H9 (cell line): ENCODE measurements at regions not wholly inside any gene's neighbourhood (a gene's known extent, or its start where the extent isn't known, plus 50 kb on each side); places are given as distances from the start of the nearest gene placed in this dataset.

Experiments
- DNase-seq: peaks from one replicate; pipeline ENCODE4 v3.0.0-alpha.2; 2017
- H2AFZ ChIP-seq: one replicate; pipeline ENCODE4 v1.6.1; 2013; ENCODE audit warnings: mild to moderate bottlenecking, low read length, control low read depth, moderate library complexity
- H2AK5ac ChIP-seq: 2 replicates; pipeline ENCODE4 v1.6.1; 2013; ENCODE audit warnings: low read length, control low read depth, mixed read lengths; ENCODE audit not compliant: insufficient read length
- H2BK120ac ChIP-seq: one replicate; pipeline ENCODE4 v1.6.1; 2013; ENCODE audit warnings: low read depth, mild to moderate bottlenecking, low read length, control low read depth, inconsistent platforms; ENCODE audit not compliant: poor library complexity, severe bottlenecking
- H2BK12ac ChIP-seq: 2 replicates; pipeline ENCODE4 v1.6.1; 2013; ENCODE audit warnings: low read length, control low read depth, mixed read lengths, low read depth; ENCODE audit not compliant: insufficient read length
- H2BK15ac ChIP-seq: 2 replicates; pipeline ENCODE4 v1.6.1; 2013; ENCODE audit warnings: low read depth, low read length, control low read depth
- H2BK20ac ChIP-seq: one replicate; pipeline ENCODE4 v1.6.1; 2013; ENCODE audit warnings: low read depth, mild to moderate bottlenecking, low read length, control low read depth, inconsistent platforms; ENCODE audit not compliant: poor library complexity, severe bottlenecking
- H2BK5ac ChIP-seq: 2 replicates; pipeline ENCODE4 v1.6.1; 2013; ENCODE audit warnings: low read length, control low read depth, mixed read lengths; ENCODE audit not compliant: insufficient read length
- H3K14ac ChIP-seq: 2 replicates; pipeline ENCODE4 v1.6.1; 2013; ENCODE audit warnings: low read length, control low read depth; ENCODE audit not compliant: insufficient read depth
- H3K18ac ChIP-seq: 2 replicates; pipeline ENCODE4 v1.6.1; 2013; ENCODE audit warnings: low read depth, mild to moderate bottlenecking, mixed read lengths, low read length, control low read depth; ENCODE audit not compliant: insufficient read length
- H3K23ac ChIP-seq: 2 replicates; pipeline ENCODE4 v1.6.1; 2013; ENCODE audit warnings: low read length, control low read depth, mixed read lengths, low read depth; ENCODE audit not compliant: insufficient read length
- H3K23me2 ChIP-seq: 2 replicates; pipeline ENCODE4 v1.6.1; 2013; ENCODE audit warnings: low read depth, mild to moderate bottlenecking, mixed read lengths, low read length, control low read depth; ENCODE audit not compliant: insufficient read length, poor library complexity, severe bottlenecking
- H3K27ac ChIP-seq: 2 replicates; pipeline ENCODE4 v1.5.1; 2013; ENCODE audit warnings: low read length, control low read depth, mixed read lengths, low read depth; ENCODE audit not compliant: insufficient read length
- H3K27me3 ChIP-seq: 2 replicates; pipeline ENCODE4 v1.6.1; 2013; ENCODE audit warnings: low read length, control low read depth, inconsistent platforms; ENCODE audit not compliant: insufficient read depth
- H3K4ac ChIP-seq: 2 replicates; pipeline ENCODE4 v1.6.1; 2013; ENCODE audit warnings: low read depth, mild to moderate bottlenecking, control low read depth, inconsistent platforms, low read length, moderate library complexity
- H3K4me1 ChIP-seq: 2 replicates; pipeline ENCODE4 v1.6.1; 2013; ENCODE audit warnings: low read length, control low read depth, inconsistent platforms; ENCODE audit not compliant: insufficient read depth
- H3K4me2 ChIP-seq: 2 replicates; pipeline ENCODE4 v1.6.1; 2013; ENCODE audit warnings: low read length, control low read depth, mixed read lengths; ENCODE audit not compliant: insufficient read length, insufficient read depth
- H3K56ac ChIP-seq: 2 replicates; pipeline ENCODE4 v1.6.1; 2013; ENCODE audit warnings: low read depth, mild to moderate bottlenecking, mixed read lengths, low read length, control low read depth; ENCODE audit not compliant: insufficient read length
- H3K79me1 ChIP-seq: 2 replicates; pipeline ENCODE4 v1.6.1; 2013; ENCODE audit warnings: low read depth, mild to moderate bottlenecking, moderate library complexity, low read length, control low read depth, inconsistent platforms; ENCODE audit not compliant: insufficient read depth, poor library complexity, severe bottlenecking
- H3K79me2 ChIP-seq: 2 replicates; pipeline ENCODE4 v1.6.1; 2013; ENCODE audit warnings: low read length, control low read depth, inconsistent platforms; ENCODE audit not compliant: insufficient read depth
- H3K9ac ChIP-seq: 2 replicates; pipeline ENCODE4 v1.6.1; 2013; ENCODE audit warnings: low read length, control low read depth, mixed read lengths; ENCODE audit not compliant: insufficient read length; ENCODE audit errors: extremely low read depth
- H3K9me3 ChIP-seq: one replicate; pipeline ENCODE4 v1.6.1; 2013; ENCODE audit warnings: low read depth, low read length, inconsistent platforms; ENCODE audit not compliant: control insufficient read depth
- H3T11ph ChIP-seq: one replicate; pipeline ENCODE4 v1.6.1; 2013; ENCODE audit warnings: mild to moderate bottlenecking, low read length, control low read depth, inconsistent platforms
- H4K20me1 ChIP-seq: one replicate; pipeline ENCODE4 v1.6.1; 2013; ENCODE audit not compliant: control insufficient read depth, insufficient read length, insufficient read depth
- H4K5ac ChIP-seq: 2 replicates; pipeline ENCODE4 v1.6.1; 2013; ENCODE audit warnings: low read depth, mild to moderate bottlenecking, mixed read lengths, low read length, control low read depth; ENCODE audit not compliant: insufficient read length
- H4K8ac ChIP-seq: replicated peaks from 2 replicates; pipeline ENCODE4 v1.6.1; 2013; ENCODE audit warnings: low read length, control low read depth, mixed read lengths, low read depth; ENCODE audit not compliant: insufficient read length
- H4K91ac ChIP-seq: 2 replicates; pipeline ENCODE4 v1.6.1; 2013; ENCODE audit warnings: low read depth, mild to moderate bottlenecking, moderate library complexity, mixed read lengths, low read length, control low read depth; ENCODE audit not compliant: insufficient read length
- H3K27ac Mint-ChIP-seq, 3 experiments: 2 replicates in 2 of 3; 3 replicates in 1 of 3; pipeline ENCODE4 v1.8.0; 2020 to 2021; ENCODE audit warnings: mixed read lengths in 3 of 3, mild to moderate bottlenecking in 1 of 3, moderate library complexity in 1 of 3
- H3K27me3 Mint-ChIP-seq: 2 replicates; pipeline ENCODE4 v1.8.0; 2021; ENCODE audit warnings: low read depth, mild to moderate bottlenecking, moderate library complexity, mixed read lengths
- H3K36me3 Mint-ChIP-seq, 3 experiments: 2 replicates in 2 of 3; 3 replicates in 1 of 3; pipeline ENCODE4 v1.8.0; 2020 to 2021; ENCODE audit warnings: low read depth in 3 of 3, mixed read lengths in 3 of 3; ENCODE audit not compliant: insufficient read depth in 1 of 3
- H3K4me1 Mint-ChIP-seq, 2 experiments: 2 replicates each; pipeline ENCODE4 v1.8.0; 2020; ENCODE audit warnings: mixed read lengths in 2 of 2
- H3K4me3 Mint-ChIP-seq, 2 experiments: 2 replicates in 1 of 2; 3 replicates in 1 of 2; pipeline ENCODE4 v1.8.0; 2020 to 2021; ENCODE audit warnings: mild to moderate bottlenecking in 2 of 2, mixed read lengths in 2 of 2, moderate library complexity in 1 of 2
- H3K9me3 Mint-ChIP-seq, 2 experiments: 2 replicates in 1 of 2; 3 replicates in 1 of 2; pipeline ENCODE4 v1.8.0; 2020; ENCODE audit warnings: mild to moderate bottlenecking in 2 of 2, mixed read lengths in 2 of 2, moderate library complexity in 1 of 2
- WGBS: extraction: QIAGEN DNeasy Blood & Tissue Kit; methylation state at CpG from one replicate; pipeline ENCODE4 v1.1.7; 2013; ENCODE audit warnings: missing lambda C conversion rate, low lambda C conversion rate, mixed read lengths; ENCODE audit not compliant: insufficient read length; ENCODE audit errors: extremely low coverage; 5-methylcytosine and 5-hydroxymethylcytosine counted together
- TF ChIP-seq, protein P1 (sequence below): fragments of 200-600 bp; sonication (generic); conservative IDR thresholded peaks from 3 replicates; pipeline ENCODE4 v1.8.0; 2021; ENCODE audit warnings: antibody characterized with exemption, mild to moderate bottlenecking

DNA sequence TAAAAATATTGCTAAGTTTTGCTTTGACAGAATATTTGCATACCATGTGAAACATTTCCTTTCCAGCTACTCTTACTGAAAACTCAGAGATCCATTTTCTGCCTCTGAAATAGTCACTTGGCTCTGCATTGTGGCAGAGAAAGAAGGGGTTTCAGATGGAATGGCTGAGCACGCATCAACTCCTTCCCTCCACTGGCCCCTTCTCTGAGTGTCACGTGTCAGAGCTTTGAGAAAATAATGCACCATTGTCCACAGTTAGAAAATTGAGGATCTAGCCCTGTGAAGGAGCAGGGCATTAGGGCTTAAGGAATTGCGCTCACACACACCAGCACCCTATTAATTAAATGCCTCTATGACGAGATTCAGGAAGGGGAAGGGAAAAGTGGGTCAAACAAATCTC lies 78.8 kb upstream of the FAT4 start:
- no peak overlapping the region for H2AK5ac ChIP-seq
- H3K27ac Mint-ChIP-seq, result no peak overlapping the region

More for the DNA sequence above, 78.8 kb upstream of the FAT4 start:
- no CpG with 5 or more reads among the region's 4 CpGs for WGBS
- H3K4ac ChIP-seq, result no peak overlapping the region
- no peak overlapping the region for H3K27ac ChIP-seq
- no peak overlapping the region for H3K56ac ChIP-seq
- TF ChIP-seq, protein P1, sequence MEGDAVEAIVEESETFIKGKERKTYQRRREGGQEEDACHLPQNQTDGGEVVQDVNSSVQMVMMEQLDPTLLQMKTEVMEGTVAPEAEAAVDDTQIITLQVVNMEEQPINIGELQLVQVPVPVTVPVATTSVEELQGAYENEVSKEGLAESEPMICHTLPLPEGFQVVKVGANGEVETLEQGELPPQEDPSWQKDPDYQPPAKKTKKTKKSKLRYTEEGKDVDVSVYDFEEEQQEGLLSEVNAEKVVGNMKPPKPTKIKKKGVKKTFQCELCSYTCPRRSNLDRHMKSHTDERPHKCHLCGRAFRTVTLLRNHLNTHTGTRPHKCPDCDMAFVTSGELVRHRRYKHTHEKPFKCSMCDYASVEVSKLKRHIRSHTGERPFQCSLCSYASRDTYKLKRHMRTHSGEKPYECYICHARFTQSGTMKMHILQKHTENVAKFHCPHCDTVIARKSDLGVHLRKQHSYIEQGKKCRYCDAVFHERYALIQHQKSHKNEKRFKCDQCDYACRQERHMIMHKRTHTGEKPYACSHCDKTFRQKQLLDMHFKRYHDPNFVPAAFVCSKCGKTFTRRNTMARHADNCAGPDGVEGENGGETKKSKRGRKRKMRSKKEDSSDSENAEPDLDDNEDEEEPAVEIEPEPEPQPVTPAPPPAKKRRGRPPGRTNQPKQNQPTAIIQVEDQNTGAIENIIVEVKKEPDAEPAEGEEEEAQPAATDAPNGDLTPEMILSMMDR, result no peak
- no peak overlapping the region for H2BK120ac ChIP-seq
- no peak overlapping the region for H3K14ac ChIP-seq
- H4K20me1 ChIP-seq, result no peaks in the 10 kb centered on the region
- H3K36me3 Mint-ChIP-seq, result no peaks in the 10 kb centered on the region; a peak in 1 of 7 replicates
- no peak overlapping the region for H3K4me2 ChIP-seq
- H3K79me1 ChIP-seq, result no peaks in the 10 kb centered on the region
- no peaks in the 10 kb centered on the region for H3K9me3 ChIP-seq
- H3K4me1 ChIP-seq, result no peaks in the 10 kb centered on the region
- H2BK20ac ChIP-seq, result no peak overlapping the region
- no peak overlapping the region for H2BK5ac ChIP-seq
- H3T11ph ChIP-seq, result no peak overlapping the region
- no peak overlapping the region for H2AFZ ChIP-seq
- no peak overlapping the region for H4K91ac ChIP-seq
- no peak overlapping the region for H3K9ac ChIP-seq
- no peaks in the 10 kb centered on the region for H3K23me2 ChIP-seq
- H3K9me3 Mint-ChIP-seq, result no peaks in the 10 kb centered on the region
- H3K4me1 Mint-ChIP-seq, result no peaks in the 10 kb centered on the region
- no peak for DNase-seq
- no peak overlapping the region for H3K23ac ChIP-seq
- no peak overlapping the region for H3K18ac ChIP-seq
- no peak overlapping the region for H4K8ac ChIP-seq
- no peak overlapping the region for H2BK12ac ChIP-seq
- no peaks in the 10 kb centered on the region for H3K27me3 ChIP-seq
- H3K79me2 ChIP-seq, result no peaks in the 10 kb centered on the region
- no peak overlapping the region for H4K5ac ChIP-seq
- no peaks in the 10 kb centered on the region for H3K27me3 Mint-ChIP-seq
- H2BK15ac ChIP-seq, result no peak overlapping the region
- no peak overlapping the region for H3K4me3 Mint-ChIP-seq
